Natural killer cell (primary cell): ENCODE measurements at regions not wholly inside any gene's neighbourhood (a gene's known extent, or its start where the extent isn't known, plus 50 kb on each side); places are given as distances from the start of the nearest gene placed in this dataset.

Experiments used
- ATAC-seq, 3 donors: fragments of 150-1000 bp in 2 of 3; fragments of 200-7000 bp in 1 of 3; cut with Tn5 transposase; 1 replicate in 1 of 3; 2 replicates in 2 of 3; pipeline ENCODE4 v1.10.0; 2021; ENCODE audit warnings: mild to moderate bottlenecking in 2 of 3, moderate library complexity in 2 of 3
- DNase-seq, 2 donors: peaks; one replicate each; pipeline versions ENCODE4 v3.0.0 to v3.0.0-alpha.2; 2013 to 2021; ENCODE audit warnings: mixed read lengths in 1 of 2
- H3K27ac ChIP-seq: one replicate; pipeline ENCODE4 v1.5.1; 2013; ENCODE audit warnings: mild to moderate bottlenecking, low read length
- H3K27me3 ChIP-seq: one replicate; pipeline ENCODE4 v1.6.1; 2013; ENCODE audit warnings: low read length; ENCODE audit not compliant: control insufficient read depth, insufficient read depth
- H3K36me3 ChIP-seq: one replicate; pipeline ENCODE4 v1.6.1; 2013; ENCODE audit warnings: low read length; ENCODE audit not compliant: control insufficient read depth, insufficient read depth
- H3K4me1 ChIP-seq: one replicate; pipeline ENCODE4 v1.6.1; 2013; ENCODE audit warnings: low read length; ENCODE audit not compliant: control insufficient read depth, insufficient read depth
- H3K4me3 ChIP-seq: one replicate; pipeline ENCODE4 v1.5.1; 2013; ENCODE audit warnings: low read length
- H3K9me3 ChIP-seq: one replicate; pipeline ENCODE4 v1.6.1; 2013; ENCODE audit warnings: low read length; ENCODE audit not compliant: control insufficient read depth, insufficient read depth
- H3K27ac Mint-ChIP-seq, 2 donors: one replicate each; pipeline ENCODE4 v1.8.0; 2022; ENCODE audit warnings: mild to moderate bottlenecking in 2 of 2, mixed read lengths in 2 of 2, moderate library complexity in 1 of 2
- H3K27me3 Mint-ChIP-seq, 2 donors: one replicate each; pipeline ENCODE4 v1.8.0; 2022; ENCODE audit warnings: low read depth in 2 of 2, mixed read lengths in 2 of 2
- H3K36me3 Mint-ChIP-seq: one replicate; pipeline ENCODE4 v1.8.0; 2022; ENCODE audit warnings: mixed read lengths
- H3K4me1 Mint-ChIP-seq, 2 donors: one replicate each; pipeline ENCODE4 v1.8.0; 2022; ENCODE audit warnings: mixed read lengths in 2 of 2
- H3K4me3 Mint-ChIP-seq: one replicate; pipeline ENCODE4 v1.8.0; 2022; ENCODE audit warnings: mild to moderate bottlenecking, moderate library complexity, mixed read lengths
- H3K9me3 Mint-ChIP-seq, 2 donors: one replicate each; pipeline ENCODE4 v1.8.0; 2022; ENCODE audit warnings: mixed read lengths in 2 of 2
- CTCF ChIP-seq: fragments of 200-600 bp; IDR thresholded peaks from one replicate; pipeline ENCODE4 v1.8.0; 2022; ENCODE audit warnings: antibody characterized with exemption
- WGBS: methylation state at CpG from one replicate; pipeline ENCODE4 v1.1.7; 2013; ENCODE audit warnings: missing lambda C conversion rate; ENCODE audit not compliant: insufficient coverage; 5-methylcytosine and 5-hydroxymethylcytosine counted together
- intact Hi-C: fragments of 100-400 bp; cut with micrococcal nuclease; formaldehyde crosslinking; loops from one replicate; pipeline ENCODE4 v1.14.2; 2022

- no peaks in the 10 kb centered on the region for H3K36me3 ChIP-seq
- H3K27me3 Mint-ChIP-seq = no peaks in the 10 kb centered on the region
- H3K9me3 ChIP-seq = no peaks in the 10 kb centered on the region
- WGBS = 47% methylated on average over 3 of the region's 3 CpGs
- no peaks in the 10 kb centered on the region for H3K4me1 ChIP-seq
- no peaks in the 10 kb centered on the region for H3K4me1 Mint-ChIP-seq
- ATAC-seq = no peak
- H3K9me3 Mint-ChIP-seq = peaks cover 12 to 13% of the 10 kb centered on the region in 2 donors
- no peak overlapping the region for H3K27ac ChIP-seq
- H3K4me3 Mint-ChIP-seq = no peak overlapping the region
- no peaks in the 10 kb centered on the region for H3K36me3 Mint-ChIP-seq
- intact Hi-C loops = no loop called here
- no peaks in the 10 kb centered on the region for H3K27me3 ChIP-seq
- no peak for DNase-seq
- H3K4me3 ChIP-seq = no peak overlapping the region
- TF ChIP-seq CTCF = no peak
- H3K27ac Mint-ChIP-seq = no peak overlapping the region
These were observed 1043.5 kb upstream of the SORCS1 start for GRCh38 chr10:108208038-108208437.

GRCh38 chr10:108204528-108205305, 1040.2 kb upstream of the SORCS1 start:
- 63% methylated on average over 7 of the region's 8 CpGs for WGBS
- DNase-seq (no peak), ATAC-seq (no peak)
- no peak overlapping the region for H3K4me3 Mint-ChIP-seq
- Histone ChIP-seq H3K36me3 (no peaks in the 10 kb centered on the region), H3K27me3 (no peaks in the 10 kb centered on the region), H3K27ac (no peak overlapping the region), H3K4me1 (no peaks in the 10 kb centered on the region), H3K4me3 (no peak overlapping the region), H3K9me3 (no peaks in the 10 kb centered on the region)
- no peaks in the 10 kb centered on the region for H3K36me3 Mint-ChIP-seq
- H3K27me3 Mint-ChIP-seq = no peaks in the 10 kb centered on the region
- intact Hi-C loops = no loop called here
- TF ChIP-seq CTCF = no peak
- H3K27ac Mint-ChIP-seq = no peak overlapping the region
- H3K4me1 Mint-ChIP-seq = no peaks in the 10 kb centered on the region
- H3K9me3 Mint-ChIP-seq = peaks cover 8 to 11% of the 10 kb centered on the region in 2 donors

- Histone ChIP-seq H3K27ac (no peak overlapping the region), H3K36me3 (no peaks in the 10 kb centered on the region), H3K4me3 (no peak overlapping the region), H3K27me3 (no peaks in the 10 kb centered on the region), H3K9me3 (no peaks in the 10 kb centered on the region), H3K4me1 (no peaks in the 10 kb centered on the region)
- 77% methylated on average over 3 of the region's 3 CpGs for WGBS
- H3K9me3 Mint-ChIP-seq = peaks cover 6 to 11% of the 10 kb centered on the region in 2 donors
- DNase-seq (no peak), ATAC-seq (no peak)
- intact Hi-C loops = no loop called here
- no peaks in the 10 kb centered on the region for H3K4me1 Mint-ChIP-seq
- no peaks in the 10 kb centered on the region for H3K27me3 Mint-ChIP-seq
- H3K27ac Mint-ChIP-seq = no peak overlapping the region
- no peaks in the 10 kb centered on the region for H3K36me3 Mint-ChIP-seq
- no peak overlapping the region for H3K4me3 Mint-ChIP-seq
- no peak for TF ChIP-seq CTCF
These were observed 1039.5 kb upstream of the SORCS1 start for GRCh38 chr10:108203905-108204527.
